Mucosa of descending colon (tissue), 3 donors: ENCODE measurements at regions not wholly inside any gene's neighbourhood (a gene's known extent, or its start where the extent isn't known, plus 50 kb on each side); places are given as distances from the start of the nearest gene placed in this dataset. TPM values are rescaled to one million over a fixed set of nuclear protein-coding genes. Genes with fewer than 3 reads are reported as not detected.

ENCODE experiments used
- ATAC-seq: fragments of 200-7000 bp; cut with Tn5 transposase; one replicate; pipeline ENCODE4 v1.9.1; 2020; ENCODE audit warnings: mild to moderate bottlenecking, moderate library complexity
- DNase-seq, 3 donors: peaks; one replicate each; pipeline ENCODE4 v3.0.0-alpha.2; 2020
- H3K36me3 ChIP-seq: fragments of 200-600 bp; one replicate; pipeline ENCODE4 v1.8.0; 2021; ENCODE audit warnings: low read depth, mild to moderate bottlenecking
- H3K4me1 ChIP-seq: fragments of 200-600 bp; one replicate; pipeline ENCODE4 v1.8.0; 2021; ENCODE audit warnings: low read depth, mild to moderate bottlenecking
- H3K4me3 ChIP-seq: fragments of 200-600 bp; one replicate; pipeline ENCODE4 v1.8.0; 2021; ENCODE audit warnings: mild to moderate bottlenecking
- H3K9me3 ChIP-seq: fragments of 200-600 bp; one replicate; pipeline ENCODE4 v1.8.0; 2021; ENCODE audit warnings: mild to moderate bottlenecking
- CTCF ChIP-seq: fragments of 200-600 bp; IDR thresholded peaks from one replicate; pipeline ENCODE4 v1.8.0; 2022; ENCODE audit warnings: antibody characterized with exemption, mild to moderate bottlenecking
- intact Hi-C, 2 donors: fragments of 100-400 bp; cut with DNase I in 1 of 2; cut with micrococcal nuclease in 1 of 2; formaldehyde crosslinking; loops; one replicate each; pipeline versions ENCODE4 v1.11.0 to v1.11.1; 2022; cut with DNase I, micrococcal nuclease
- microRNA-seq: library from miRNA; unstranded; fragments of <30 nt; microRNA quantifications from one replicate; pipeline ENCODE4, GENCODE V29; 2019
- donor health status: DM: no; HTN: no; CAD: no; lungs with moderate emphysema.
- donor health status: DM: no; HTN: no; CAD: no.
- donor health status: DM: no; HTN: yes; CAD: no.

GRCh38 chr13:60629158-60629557 lies 232.1 kb downstream of the TDRD3 start:
- Histone ChIP-seq H3K4me3 (no peak overlapping the region), H3K9me3 (no peaks in the 10 kb centered on the region), H3K36me3 (no peaks in the 10 kb centered on the region), H3K4me1 (no peaks in the 10 kb centered on the region)
- ATAC-seq: no peak
- intact Hi-C loops: no loop called here
- no peak for DNase-seq
- TF ChIP-seq CTCF: no peak

- Histone ChIP-seq H3K9me3 (no peaks in the 10 kb centered on the region), H3K4me3 (no peak overlapping the region), H3K4me1 (no peaks in the 10 kb centered on the region), H3K36me3 (no peaks in the 10 kb centered on the region)
- DNase-seq (peak in 1 of 3 donors; percentile 30), ATAC-seq (no peak)
- no peak for TF ChIP-seq CTCF
- intact Hi-C loops: no loop called here
Observed at GRCh38 chr13:60627071-60627686, 230.2 kb downstream of the TDRD3 start.

Small RNA genes in the stretch of these regions (microRNA-seq; reads per million reads assigned to microRNA genes)
- not detected for gene MIR3169
